NCI-H2081 (cell line): ENCODE measurements at regions not wholly inside any gene's neighbourhood (a gene's known extent, or its start where the extent isn't known, plus 50 kb on each side); places are given as distances from the start of the nearest gene placed in this dataset.
"Not testable (repeated sequence)": the region's sequence is repeated elsewhere in the genome, so short reads cannot be mapped to it uniquely, and the experiment has no call there.

Experiments used
- DNase-seq, 2 experiments: peaks; one replicate each; lab custom pipeline; 2025; lab: John Stamatoyannopoulos, UW

GRCh38 chr2:144990661-144991060 is 470.7 kb upstream of the ZEB2 start:
- no peak for DNase-seq

DNA sequence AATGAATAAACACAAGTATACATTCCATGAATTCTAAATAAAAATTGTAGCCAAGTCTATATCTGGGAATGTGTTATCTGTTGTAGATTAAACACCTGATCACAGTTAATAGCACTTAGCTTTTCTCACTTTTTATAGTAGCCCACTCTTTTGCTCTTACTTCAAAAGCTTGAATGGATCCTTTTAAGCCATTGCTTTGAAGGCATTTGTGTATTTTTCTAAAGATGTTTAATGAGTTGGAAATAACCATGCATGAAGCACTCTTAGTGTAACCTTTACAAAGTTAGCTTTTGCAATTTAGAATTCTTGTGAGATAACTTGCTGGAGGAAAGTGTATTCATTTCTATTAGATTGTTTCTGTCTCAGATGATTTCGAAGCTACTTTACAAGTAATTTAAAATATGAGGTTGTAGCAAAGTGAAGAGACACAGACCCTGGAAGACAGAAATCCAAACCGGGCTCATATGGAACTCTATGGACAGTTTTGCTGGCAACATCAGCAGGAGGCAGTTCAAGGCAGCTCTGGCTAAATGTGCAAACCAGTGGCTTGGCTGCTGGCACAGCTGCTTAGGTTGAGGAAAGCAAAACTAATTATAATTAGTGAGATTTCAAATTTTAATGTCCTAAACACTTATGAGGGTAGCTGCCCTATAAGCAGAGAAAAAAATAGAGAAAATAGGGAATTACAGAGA is 469.8 kb upstream of the ZEB2 start:
- DNase-seq: no peak

GRCh38 chr2:144988591-144988990 is 468.7 kb upstream of the ZEB2 start:
- no peak for DNase-seq

GRCh38 chr2:144986691-144987090 is 466.8 kb upstream of the ZEB2 start:
- DNase-seq: no peak

DNA sequence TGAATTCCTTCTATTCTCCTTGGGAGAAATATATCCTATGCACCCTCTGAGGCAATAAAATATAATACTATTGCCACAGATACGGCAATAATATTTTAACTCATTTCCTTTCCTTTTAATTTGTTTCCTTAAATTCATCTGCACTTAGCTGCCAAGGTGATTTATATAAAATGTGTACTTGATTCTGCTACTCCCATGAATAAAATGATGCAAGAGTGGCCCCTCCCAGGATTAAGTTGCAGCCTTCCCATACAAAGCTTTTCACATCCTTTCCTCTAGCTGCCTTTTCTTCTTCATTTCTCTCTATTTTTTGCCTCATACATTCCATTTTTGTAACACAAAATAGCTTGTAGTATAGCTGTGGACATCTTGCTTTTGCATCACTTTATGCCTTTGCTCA is 464.1 kb upstream of the ZEB2 start:
- no peak for DNase-seq

- DNase-seq: no peak
These were observed 463.2 kb upstream of the ZEB2 start for GRCh38 chr2:144983107-144983506.

DNA sequence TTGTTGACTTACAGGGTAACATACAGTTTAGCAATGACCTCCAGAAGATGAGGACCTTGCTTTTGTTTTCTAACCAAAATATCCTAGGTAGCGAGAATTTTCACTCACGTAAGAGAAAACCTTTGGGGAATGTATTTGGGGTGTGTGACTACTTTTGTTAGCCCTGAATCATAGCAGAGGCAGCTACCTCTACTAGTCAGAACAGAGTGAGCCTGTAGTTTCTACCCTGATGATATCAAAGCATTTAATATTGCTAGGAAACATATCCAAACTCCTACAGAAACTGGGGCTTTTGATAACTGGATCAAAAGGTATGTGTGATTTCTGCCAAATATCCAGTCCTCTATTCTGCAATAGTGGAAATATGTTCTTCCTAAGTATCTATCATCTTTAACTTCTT is 462.6 kb upstream of the ZEB2 start:
- no peak for DNase-seq

GRCh38 chr2:144975881-144976280 is 456.0 kb upstream of the ZEB2 start:
- no peak for DNase-seq

DNA sequence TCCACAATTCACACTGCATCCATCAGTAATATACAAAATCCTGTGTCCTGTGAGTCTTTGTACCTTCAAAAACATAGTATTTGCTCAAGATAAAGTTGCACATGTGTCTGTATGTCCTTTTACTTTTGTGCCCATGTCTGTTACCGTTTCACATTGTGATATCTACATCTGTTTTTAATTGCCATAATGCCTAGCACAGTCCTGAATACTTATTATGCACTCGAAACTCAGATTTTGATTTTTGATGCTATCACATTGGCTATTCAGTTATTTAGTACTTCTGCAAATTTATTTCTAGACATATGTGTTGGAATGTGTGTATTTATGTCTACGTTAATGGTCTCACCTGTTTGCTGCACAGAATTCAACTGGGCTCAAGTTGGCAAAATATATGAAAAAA is 452.8 kb upstream of the ZEB2 start:
- no peak for DNase-seq

DNA sequence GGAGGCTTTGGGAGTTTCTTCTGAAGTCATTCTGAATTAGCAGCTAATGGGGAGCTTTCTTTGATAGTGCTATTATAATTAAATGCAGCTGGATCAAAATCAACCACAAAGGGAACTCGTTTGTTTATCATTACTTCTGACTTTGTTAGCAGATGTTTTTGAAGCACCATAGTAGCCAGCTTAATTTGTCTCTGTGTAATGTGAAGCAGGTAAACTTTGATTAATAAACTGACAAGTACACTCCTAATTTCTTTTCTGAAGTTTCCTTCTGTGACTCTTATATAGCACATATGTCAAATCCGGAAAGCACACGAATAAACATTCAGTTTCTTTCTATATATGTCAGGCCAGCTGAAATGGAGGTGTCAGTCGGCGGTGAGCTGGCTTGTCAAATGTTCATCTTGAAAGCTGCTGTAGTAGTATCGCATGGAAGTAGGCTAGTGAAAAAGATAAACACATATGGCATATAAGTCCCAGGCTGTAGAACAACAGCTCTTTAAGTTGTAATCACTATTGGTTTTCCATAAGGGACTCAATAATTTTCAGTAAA is 451.9 kb upstream of the ZEB2 start:
- no peak for DNase-seq

DNA sequence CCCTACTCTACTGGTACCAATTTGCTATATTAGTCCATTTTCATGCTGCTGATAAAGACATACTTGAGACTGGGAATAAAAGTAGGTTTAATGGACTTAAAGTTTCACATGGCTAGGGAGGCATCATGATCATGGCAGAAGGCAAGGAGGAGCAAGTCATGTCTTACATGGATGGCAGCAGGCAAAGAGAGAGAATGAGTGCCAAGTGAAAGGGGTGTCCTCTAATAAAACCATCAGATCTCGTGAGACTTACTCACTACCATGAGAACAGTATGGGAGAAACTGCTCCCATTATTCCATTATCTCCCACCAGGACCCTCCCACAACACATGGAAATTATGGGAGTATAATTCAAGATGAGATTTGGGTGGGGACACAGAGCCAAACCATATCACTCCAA is 450.5 kb upstream of the ZEB2 start:
- not testable (repeated sequence) for DNase-seq

GRCh38 chr2:144969564-144969963 is 449.6 kb upstream of the ZEB2 start:
- DNase-seq: not testable (repeated sequence)

DNA sequence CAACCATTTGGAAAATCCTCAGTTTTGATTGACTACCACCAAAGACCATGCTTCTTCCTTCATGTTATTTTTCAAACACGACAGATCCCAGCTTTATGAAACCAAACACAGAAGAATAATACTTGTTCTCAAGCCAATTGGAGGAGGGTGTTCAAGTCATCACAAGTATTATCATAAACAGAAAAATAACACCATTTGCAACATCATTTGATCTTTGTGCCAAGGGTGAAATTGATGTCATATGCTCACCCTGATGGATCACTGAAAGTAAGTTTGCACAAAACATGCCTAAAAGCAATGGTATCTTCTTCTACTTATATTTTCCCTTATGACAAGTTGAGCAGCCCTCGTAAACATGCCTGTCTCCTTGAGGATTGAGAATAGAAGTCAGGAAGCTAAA is 448.0 kb upstream of the ZEB2 start:
- DNase-seq: no peak

DNA sequence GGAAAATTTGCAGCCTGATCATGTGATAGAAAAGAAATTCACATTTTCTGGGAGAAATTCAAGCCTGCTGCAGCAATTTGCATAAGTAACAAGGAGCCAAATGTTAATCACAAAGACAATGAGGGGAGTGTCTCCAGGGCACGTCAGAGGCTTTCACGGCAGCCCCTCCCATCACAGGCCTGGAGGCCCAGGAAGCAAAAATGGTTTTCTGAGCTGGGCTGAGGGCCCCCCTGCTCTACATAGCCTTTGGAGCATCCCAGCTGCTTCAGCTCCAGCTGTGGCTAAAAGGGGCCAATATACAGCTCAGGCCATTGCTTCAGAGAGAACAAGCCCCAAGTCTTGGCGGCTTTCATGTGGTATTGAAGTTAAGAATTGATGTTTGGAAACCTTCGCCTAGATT is 445.3 kb upstream of the ZEB2 start:
- no peak for DNase-seq

DNA sequence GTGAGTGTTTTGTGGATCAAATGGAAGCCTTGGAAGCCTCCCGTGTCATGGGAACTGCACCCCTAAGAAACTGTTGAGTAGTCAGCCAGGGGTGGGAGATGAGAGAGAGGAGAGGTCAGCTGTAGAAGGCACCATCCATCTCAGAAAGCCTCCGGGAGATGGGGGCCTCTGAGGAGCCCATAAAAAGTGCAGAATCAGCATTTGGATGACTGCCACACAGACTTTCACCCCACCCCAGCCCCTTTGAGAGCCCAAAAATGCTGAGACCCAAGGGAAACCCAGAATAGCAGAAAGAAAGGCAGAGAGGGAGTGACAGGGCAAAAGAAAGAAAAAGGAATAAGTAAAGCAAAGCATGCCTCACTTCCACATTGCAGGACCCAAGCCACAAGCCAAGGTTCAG is 443.1 kb upstream of the ZEB2 start:
- no peak for DNase-seq

GRCh38 chr2:144959416-144959815 is 439.5 kb upstream of the ZEB2 start:
- DNase-seq: no peak

GRCh38 chr2:144950899-144951560 is 431.1 kb upstream of the ZEB2 start:
- no peak for DNase-seq

- no peak for DNase-seq
These were observed 428.4 kb upstream of the ZEB2 start for GRCh38 chr2:144948205-144948855.

DNA sequence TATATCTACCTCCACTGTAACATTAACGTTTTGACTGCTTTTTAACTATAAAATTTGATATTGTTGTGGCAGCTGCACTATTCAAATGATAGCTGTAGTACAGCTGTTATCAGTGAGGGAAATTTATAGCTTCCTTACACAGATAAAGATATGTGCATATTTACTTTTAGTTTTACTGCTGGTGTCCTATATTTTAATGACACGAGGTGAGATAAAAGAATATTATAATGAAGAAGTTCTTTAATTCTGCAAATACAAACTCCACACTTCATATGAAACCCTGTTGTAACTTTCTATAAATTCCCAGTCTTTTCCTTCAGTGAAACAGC is 427.8 kb upstream of the ZEB2 start:
- DNase-seq: no peak

DNA sequence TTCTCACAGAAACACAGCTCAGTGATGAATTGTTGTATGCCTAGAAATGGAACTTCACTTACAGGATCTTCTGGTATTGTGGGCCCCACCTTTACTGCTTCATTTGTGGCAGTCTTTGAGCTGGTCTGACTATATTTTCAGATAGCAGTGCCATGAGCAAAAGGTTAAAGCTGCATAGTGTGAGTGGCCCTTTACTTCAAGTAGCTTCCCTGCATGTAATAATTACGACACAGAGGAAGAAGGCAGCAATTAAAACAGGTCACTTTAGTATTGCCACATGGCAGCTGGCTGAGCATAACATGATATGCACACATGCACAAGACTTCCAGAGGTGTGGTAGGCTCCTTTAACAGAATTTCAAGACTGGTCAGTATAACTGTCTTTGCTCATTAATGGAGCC is 426.3 kb upstream of the ZEB2 start:
- no peak for DNase-seq

GRCh38 chr2:144944546-144945220 is 424.8 kb upstream of the ZEB2 start:
- peak in 1 of 2 experiments; percentile 38 for DNase-seq

DNA sequence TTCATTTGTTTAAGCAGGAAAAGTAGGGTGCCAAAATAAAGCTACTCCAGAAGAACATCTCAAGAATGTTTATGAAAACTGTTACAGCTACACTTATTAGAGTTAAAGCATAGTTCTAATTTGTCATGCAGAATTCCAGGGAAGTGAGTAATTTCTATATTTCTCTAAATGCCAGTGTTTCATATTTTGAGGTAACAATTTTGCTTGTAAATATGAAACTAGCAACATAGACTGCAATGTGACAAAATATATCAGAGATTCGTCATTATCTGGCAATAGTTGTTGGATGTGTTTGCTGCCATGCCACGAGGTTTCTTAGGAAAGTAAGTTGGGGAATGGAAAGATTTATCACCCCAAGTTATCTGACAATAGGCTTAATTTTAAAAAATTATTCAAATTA is 424.1 kb upstream of the ZEB2 start:
- DNase-seq: no peak
